Stomach (tissue), 8 donors: ENCODE measurements at regions not wholly inside any gene's neighbourhood (a gene's known extent, or its start where the extent isn't known, plus 50 kb on each side); places are given as distances from the start of the nearest gene placed in this dataset.

Source experiments
- DNase-seq, 2 donors: peaks; one replicate each; pipeline versions ENCODE4 v3.0.0 to v3.0.0-alpha.2; 2013 to 2019
- H3K27ac ChIP-seq, 5 donors: fragments of 200-600 bp in 4 of 5; sonication (generic) in 4 of 5; one replicate each; pipeline ENCODE4 v1.5.1; 2013 to 2019; ENCODE audit warnings: mild to moderate bottlenecking in 1 of 5, moderate library complexity in 1 of 5
- H3K27me3 ChIP-seq, 3 donors: fragments of 200-600 bp; sonication (generic); one replicate each; pipeline ENCODE4 v1.5.1; 2017 to 2019; ENCODE audit warnings: mixed run types in 1 of 3
- H3K36me3 ChIP-seq, 4 donors: fragments of 200-600 bp; sonication (generic); 1 replicate in 3 of 4; 2 replicates in 1 of 4; pipeline ENCODE4 v1.5.1; 2016 to 2019
- H3K4me1 ChIP-seq, 4 donors: fragments of 200-600 bp; sonication (generic); one replicate each; pipeline ENCODE4 v1.5.1; 2016 to 2019
- H3K4me3 ChIP-seq, 4 donors: fragments of 200-600 bp; sonication (generic) in 3 of 4; one replicate each; pipeline ENCODE4 v1.5.1; 2016 to 2019; ENCODE audit warnings: mild to moderate bottlenecking in 1 of 4
- H3K9me3 ChIP-seq, 4 donors: fragments of 200-600 bp; sonication (generic); one replicate each; pipeline ENCODE4 v1.5.1; 2016 to 2019
- CTCF ChIP-seq, 7 experiments: fragments of 450-650 bp in 4 of 7; fragments of 200-600 bp in 3 of 7; sonication (generic) in 3 of 7; IDR thresholded peaks; one replicate each; pipeline ENCODE4 v1.5.1; 2016 to 2019; ENCODE audit warnings: antibody characterized with exemption in 7 of 7, control low read depth in 2 of 7, mild to moderate bottlenecking in 1 of 7
- EP300 ChIP-seq: sonication (generic); formaldehyde crosslinking; IDR thresholded peaks from one replicate; pipeline ENCODE4 v1.6.1; 2017; ENCODE audit warnings: antibody characterized with exemption
- POLR2A ChIP-seq, 4 donors: fragments of 450-650 bp; IDR thresholded peaks; one replicate each; pipeline ENCODE4 v1.6.1; 2016; ENCODE audit warnings: antibody characterized with exemption in 4 of 4, control low read depth in 2 of 4, mild to moderate bottlenecking in 1 of 4, moderate library complexity in 1 of 4
- POLR2AphosphoS5 ChIP-seq, 3 donors: sonication (generic); formaldehyde crosslinking; IDR thresholded peaks; one replicate each; pipeline ENCODE4 v1.6.1; 2016; ENCODE audit warnings: antibody characterized with exemption in 3 of 3
- WGBS, 5 donors: extraction: QIAGEN DNeasy Blood & Tissue Kit in 3 of 5; methylation state at CpG; one replicate each; pipeline versions ENCODE4 v1.1.5 to v1.1.7; 2013 to 2018; 5-methylcytosine and 5-hydroxymethylcytosine counted together
- intact Hi-C: fragments of 100-400 bp; cut with DNase I; formaldehyde crosslinking; loops from one replicate; pipeline ENCODE4 v1.15.1; 2023; ENCODE audit warnings: low total_unique reads
- donor health status: healthy with polysubstance abuse.
- donor health status: Bipolar disorder and iron deficiency.
- donor health status: healthy.

DNA sequence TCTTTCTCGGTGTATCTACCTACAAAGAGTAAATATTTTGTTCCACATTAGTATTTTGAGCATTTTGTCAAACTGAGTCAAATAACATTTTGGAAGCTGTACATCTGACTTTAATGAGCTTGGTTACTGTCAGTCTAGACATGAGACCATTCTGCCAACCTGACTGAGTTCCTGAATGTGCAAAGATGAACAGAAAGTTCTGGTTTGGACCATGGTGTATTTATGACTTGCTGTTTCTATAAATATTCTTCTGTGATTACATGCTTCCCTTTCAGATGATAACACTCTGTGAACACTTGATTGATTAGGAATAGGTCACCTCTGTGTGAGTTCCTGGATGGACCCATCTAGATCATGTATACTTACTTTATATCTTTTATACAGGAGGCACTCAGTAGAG lies 827.8 kb downstream of the VRK1 start:
- intact Hi-C loops = no loop called here
- 80 to 96% (median 85%) methylated on average over 1 of the region's 1 CpG for WGBS, 5 donors
- no peak for DNase-seq
- TF ChIP-seq POLR2A (IDR thresholded peaks at IDR 0.05) = no peak
- no peak for TF ChIP-seq POLR2AphosphoS5 (IDR thresholded peaks at IDR 0.05)
- no peak for TF ChIP-seq CTCF (IDR thresholded peaks at IDR 0.05)
- H3K4me1 ChIP-seq = no peaks in the 10 kb centered on the region
- no peaks in the 10 kb centered on the region for H3K36me3 ChIP-seq
- H3K9me3 ChIP-seq = no peaks in the 10 kb centered on the region
- no peak overlapping the region for H3K27ac ChIP-seq
- no peaks in the 10 kb centered on the region for H3K27me3 ChIP-seq
- H3K4me3 ChIP-seq = no peak overlapping the region

GRCh38 chr14:97625477-97625876 lies 828.3 kb downstream of the VRK1 start:
- no peak overlapping the region for H3K27ac ChIP-seq
- no peak overlapping the region for H3K4me3 ChIP-seq
- no peaks in the 10 kb centered on the region for H3K27me3 ChIP-seq
- H3K9me3 ChIP-seq = no peaks in the 10 kb centered on the region
- no peak for TF ChIP-seq CTCF (IDR thresholded peaks at IDR 0.05)
- TF ChIP-seq POLR2A (IDR thresholded peaks at IDR 0.05) = no peak
- TF ChIP-seq EP300 = no peak
- no peak for TF ChIP-seq POLR2AphosphoS5 (IDR thresholded peaks at IDR 0.05)
- no peaks in the 10 kb centered on the region for H3K4me1 ChIP-seq
- no peak for DNase-seq
- no peaks in the 10 kb centered on the region for H3K36me3 ChIP-seq
- intact Hi-C loops = no loop called here
- WGBS, 5 donors = 36 to 49% (median 43%) methylated on average over 3 of the region's 3 CpGs

- Histone ChIP-seq H3K36me3 (no peaks in the 10 kb centered on the region), H3K27ac (no peak overlapping the region), H3K4me1 (no peaks in the 10 kb centered on the region), H3K9me3 (no peaks in the 10 kb centered on the region), H3K27me3 (no peaks in the 10 kb centered on the region), H3K4me3 (no peak overlapping the region)
- 57 to 69% (median 59%) methylated on average over 4 of the region's 4 CpGs for WGBS, 5 donors
- TF ChIP-seq POLR2AphosphoS5 (IDR thresholded peaks at IDR 0.05) (no peak), EP300 (no peak), CTCF (IDR thresholded peaks at IDR 0.05) (no peak), POLR2A (IDR thresholded peaks at IDR 0.05) (no peak)
- no peak for DNase-seq
- intact Hi-C loops = no loop called here
Measured at GRCh38 chr14:97626088-97626487, 828.9 kb downstream of the VRK1 start.

- 71 to 82% (median 78%) methylated on average over 5 of the region's 5 CpGs for WGBS, 5 donors
- no peak for TF ChIP-seq EP300
- Histone ChIP-seq H3K27ac (no peak overlapping the region), H3K36me3 (no peaks in the 10 kb centered on the region), H3K27me3 (no peaks in the 10 kb centered on the region), H3K4me1 (peaks cover 0 to 8% (median 0%) of the 10 kb centered on the region in 4 donors), H3K4me3 (no peak overlapping the region), H3K9me3 (no peaks in the 10 kb centered on the region)
- no peak for DNase-seq
- intact Hi-C loops = no loop called here
Measured at GRCh38 chr14:97630249-97630648, 833.1 kb downstream of the VRK1 start.

DNA sequence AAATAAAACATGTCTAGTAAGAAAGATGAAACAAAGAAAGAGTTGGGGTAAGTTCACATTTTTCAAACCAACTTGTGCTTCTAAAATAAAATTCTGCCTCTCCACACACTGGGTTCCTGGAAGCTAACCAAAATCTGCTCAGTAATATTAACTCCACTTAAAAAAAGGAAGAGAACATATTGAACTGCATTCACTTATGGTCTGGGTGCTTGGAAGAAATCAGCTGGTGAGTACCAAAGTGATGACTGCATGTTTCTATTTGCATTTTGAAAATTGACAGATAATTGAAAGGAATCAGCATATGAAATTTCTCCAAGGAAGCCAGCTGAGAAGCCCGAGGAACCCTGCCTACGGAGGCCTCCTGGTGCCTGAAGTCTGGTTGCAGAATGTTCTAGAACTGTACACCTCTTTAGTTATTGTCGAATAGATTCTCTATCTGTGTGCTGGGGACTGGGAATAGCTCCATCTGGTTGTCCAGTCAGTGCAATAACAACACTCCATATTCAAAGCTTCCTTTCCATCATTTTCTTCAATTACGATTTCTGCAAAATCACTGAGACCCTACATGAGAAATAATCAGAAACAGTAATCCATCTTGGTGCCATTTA lies 836.1 kb downstream of the VRK1 start:
- no peak for DNase-seq
- Histone ChIP-seq H3K9me3 (no peaks in the 10 kb centered on the region), H3K36me3 (no peaks in the 10 kb centered on the region), H3K27me3 (no peaks in the 10 kb centered on the region), H3K4me1 (peaks cover 0 to 8% (median 0%) of the 10 kb centered on the region in 4 donors), H3K4me3 (no peak overlapping the region), H3K27ac (no peak overlapping the region)
- no peak for TF ChIP-seq POLR2AphosphoS5 (IDR thresholded peaks at IDR 0.05)
- TF ChIP-seq CTCF (IDR thresholded peaks at IDR 0.05) = no peak
- TF ChIP-seq EP300 = no peak
- TF ChIP-seq POLR2A (IDR thresholded peaks at IDR 0.05) = no peak
- intact Hi-C loops = no loop called here
- WGBS, 5 donors = 80 to 92% (median 87%) methylated on average over 4 of the region's 4 CpGs
